HG03103 (cell line): ENCODE measurements at regions not wholly inside any gene's neighbourhood (a gene's known extent, or its start where the extent isn't known, plus 50 kb on each side); places are given as distances from the start of the nearest gene placed in this dataset.
"Not testable (repeated sequence)": the region's sequence is repeated elsewhere in the genome, so short reads cannot be mapped to it uniquely, and the experiment has no call there.

ENCODE experiments used
- ATAC-seq: cut with Tn5 transposase; IDR thresholded peaks from one replicate; pipeline ENCODE4 v1.9.1; 2021; ENCODE audit warnings: low read depth; ENCODE audit not compliant: unreplicated experiment

- ATAC-seq, result no peak
These were observed 390.0 kb downstream of the TNS3 start for GRCh38 chr7:47191876-47192291.

GRCh38 chr7:47191316-47191715 lies 390.6 kb downstream of the TNS3 start:
- no peak for ATAC-seq

- ATAC-seq, result no peak
These were observed 391.4 kb downstream of the TNS3 start for GRCh38 chr7:47190462-47190861.

- ATAC-seq, result no peak
These were observed 393.1 kb downstream of the TNS3 start for GRCh38 chr7:47188653-47189315.

- ATAC-seq, result no peak
These were observed 393.8 kb downstream of the TNS3 start for GRCh38 chr7:47188136-47188535.

GRCh38 chr7:47186316-47186715 lies 395.6 kb downstream of the TNS3 start:
- peak; percentile 82 for ATAC-seq

- ATAC-seq, result no peak
These were observed 396.1 kb downstream of the TNS3 start for GRCh38 chr7:47185839-47186238.

GRCh38 chr7:47185170-47185569 lies 396.7 kb downstream of the TNS3 start:
- ATAC-seq, result no peak

GRCh38 chr7:47183862-47184590 lies 397.9 kb downstream of the TNS3 start:
- no peak for ATAC-seq

GRCh38 chr7:47181746-47182361 lies 400.1 kb downstream of the TNS3 start:
- no peak for ATAC-seq

GRCh38 chr7:47180516-47180826 lies 401.4 kb downstream of the TNS3 start:
- no peak for ATAC-seq

GRCh38 chr7:47179812-47180515 lies 401.9 kb downstream of the TNS3 start:
- ATAC-seq, result peak; percentile 52

GRCh38 chr7:47172602-47173539 lies 409.0 kb downstream of the TNS3 start:
- ATAC-seq, result not testable (repeated sequence)

GRCh38 chr7:47170516-47170915 lies 411.4 kb downstream of the TNS3 start:
- no peak for ATAC-seq

- ATAC-seq, result no peak
These were observed 427.1 kb downstream of the TNS3 start for GRCh38 chr7:47154791-47155190.

- ATAC-seq, result no peak
These were observed 428.3 kb downstream of the TNS3 start for GRCh38 chr7:47153576-47153975.

GRCh38 chr7:47153058-47153457 lies 428.9 kb downstream of the TNS3 start:
- no peak for ATAC-seq

GRCh38 chr7:47152307-47152706 lies 429.6 kb downstream of the TNS3 start:
- ATAC-seq, result no peak

- no peak for ATAC-seq
These were observed 431.2 kb downstream of the TNS3 start for GRCh38 chr7:47150497-47151260.

GRCh38 chr7:47149971-47150370 lies 431.9 kb downstream of the TNS3 start:
- ATAC-seq, result no peak
